ENCODE measurements at regions not wholly inside any gene's neighbourhood (a gene's known extent, or its start where the extent isn't known, plus 50 kb on each side); places are given as distances from the start of the nearest gene placed in this dataset.

GRCh38 chr3:11924518-11924917, 77.8 kb upstream of the TAMM41 start:
- TF ChIP-seq, protein P1, sequence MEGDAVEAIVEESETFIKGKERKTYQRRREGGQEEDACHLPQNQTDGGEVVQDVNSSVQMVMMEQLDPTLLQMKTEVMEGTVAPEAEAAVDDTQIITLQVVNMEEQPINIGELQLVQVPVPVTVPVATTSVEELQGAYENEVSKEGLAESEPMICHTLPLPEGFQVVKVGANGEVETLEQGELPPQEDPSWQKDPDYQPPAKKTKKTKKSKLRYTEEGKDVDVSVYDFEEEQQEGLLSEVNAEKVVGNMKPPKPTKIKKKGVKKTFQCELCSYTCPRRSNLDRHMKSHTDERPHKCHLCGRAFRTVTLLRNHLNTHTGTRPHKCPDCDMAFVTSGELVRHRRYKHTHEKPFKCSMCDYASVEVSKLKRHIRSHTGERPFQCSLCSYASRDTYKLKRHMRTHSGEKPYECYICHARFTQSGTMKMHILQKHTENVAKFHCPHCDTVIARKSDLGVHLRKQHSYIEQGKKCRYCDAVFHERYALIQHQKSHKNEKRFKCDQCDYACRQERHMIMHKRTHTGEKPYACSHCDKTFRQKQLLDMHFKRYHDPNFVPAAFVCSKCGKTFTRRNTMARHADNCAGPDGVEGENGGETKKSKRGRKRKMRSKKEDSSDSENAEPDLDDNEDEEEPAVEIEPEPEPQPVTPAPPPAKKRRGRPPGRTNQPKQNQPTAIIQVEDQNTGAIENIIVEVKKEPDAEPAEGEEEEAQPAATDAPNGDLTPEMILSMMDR (conservative IDR thresholded peaks at IDR 0.05; ENCODE audit: low read depth in 2 of 2), result no peak
- TF ChIP-seq CREB1 (CRISPR knock-in tag; IDR thresholded peaks at IDR 0.05; ENCODE audit: low read depth) (no peak), POLR2AphosphoS5 (IDR thresholded peaks at IDR 0.05; ENCODE audit: low read depth) (no peak), REST (IDR thresholded peaks at IDR 0.05; ENCODE audit: unreplicated experiment) (no peak), EZH2 (IDR thresholded peaks at IDR 0.05; ENCODE audit: low read depth, unreplicated experiment) (no peak), ZNF462 (CRISPR knock-in tag; IDR thresholded peaks at IDR 0.05) (no peak), EZH2phosphoT487 (IDR thresholded peaks at IDR 0.05; ENCODE audit: unreplicated experiment) (no peak), STAT1 (IDR thresholded peaks at IDR 0.05; ENCODE audit: unreplicated experiment) (no peak), JUNB (IDR thresholded peaks at IDR 0.05; ENCODE audit: unreplicated experiment) (no peak), ZNF331 (CRISPR knock-in tag; IDR thresholded peaks at IDR 0.05; ENCODE audit: low read depth) (no peak)
- TF ChIP-seq, protein P2, sequence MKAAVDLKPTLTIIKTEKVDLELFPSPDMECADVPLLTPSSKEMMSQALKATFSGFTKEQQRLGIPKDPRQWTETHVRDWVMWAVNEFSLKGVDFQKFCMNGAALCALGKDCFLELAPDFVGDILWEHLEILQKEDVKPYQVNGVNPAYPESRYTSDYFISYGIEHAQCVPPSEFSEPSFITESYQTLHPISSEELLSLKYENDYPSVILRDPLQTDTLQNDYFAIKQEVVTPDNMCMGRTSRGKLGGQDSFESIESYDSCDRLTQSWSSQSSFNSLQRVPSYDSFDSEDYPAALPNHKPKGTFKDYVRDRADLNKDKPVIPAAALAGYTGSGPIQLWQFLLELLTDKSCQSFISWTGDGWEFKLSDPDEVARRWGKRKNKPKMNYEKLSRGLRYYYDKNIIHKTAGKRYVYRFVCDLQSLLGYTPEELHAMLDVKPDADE (IDR thresholded peaks at IDR 0.05), result no peak
